GM19438 (cell line): ENCODE measurements at regions not wholly inside any gene's neighbourhood (a gene's known extent, or its start where the extent isn't known, plus 50 kb on each side); places are given as distances from the start of the nearest gene placed in this dataset.

Experiments used
- ATAC-seq: cut with Tn5 transposase; IDR thresholded peaks from one replicate; pipeline ENCODE4 v1.9.1; 2021; ENCODE audit warnings: low read depth; ENCODE audit not compliant: unreplicated experiment

DNA sequence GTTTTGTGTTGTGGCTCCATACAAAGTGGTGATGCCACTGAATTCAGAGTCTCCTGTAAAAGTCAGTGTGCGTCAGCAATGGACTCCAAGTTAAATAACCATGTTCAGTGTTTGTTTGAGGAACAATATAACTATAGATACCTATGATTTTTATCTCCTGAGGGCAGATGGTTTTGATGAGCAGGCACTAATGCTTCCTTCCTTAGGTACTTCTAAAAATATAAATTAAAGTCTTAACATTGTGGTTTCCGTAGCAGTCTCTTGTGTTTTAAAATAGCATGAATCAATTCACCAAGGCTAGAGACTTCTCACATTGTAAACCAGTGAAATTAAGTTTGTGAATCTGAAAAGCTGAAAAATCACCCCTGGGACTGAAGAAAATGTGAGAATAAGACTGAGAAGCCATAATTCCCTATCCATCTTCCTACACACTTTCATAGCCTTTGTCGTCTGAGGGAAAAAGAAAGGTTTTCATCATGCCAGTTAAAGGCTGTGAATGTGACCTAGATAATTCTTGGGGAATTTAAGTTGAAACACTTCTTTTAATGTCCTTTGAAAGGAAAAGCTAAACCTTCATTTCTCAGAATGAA lies 1502.9 kb downstream of the CDH11 start:
- ATAC-seq = no peak

DNA sequence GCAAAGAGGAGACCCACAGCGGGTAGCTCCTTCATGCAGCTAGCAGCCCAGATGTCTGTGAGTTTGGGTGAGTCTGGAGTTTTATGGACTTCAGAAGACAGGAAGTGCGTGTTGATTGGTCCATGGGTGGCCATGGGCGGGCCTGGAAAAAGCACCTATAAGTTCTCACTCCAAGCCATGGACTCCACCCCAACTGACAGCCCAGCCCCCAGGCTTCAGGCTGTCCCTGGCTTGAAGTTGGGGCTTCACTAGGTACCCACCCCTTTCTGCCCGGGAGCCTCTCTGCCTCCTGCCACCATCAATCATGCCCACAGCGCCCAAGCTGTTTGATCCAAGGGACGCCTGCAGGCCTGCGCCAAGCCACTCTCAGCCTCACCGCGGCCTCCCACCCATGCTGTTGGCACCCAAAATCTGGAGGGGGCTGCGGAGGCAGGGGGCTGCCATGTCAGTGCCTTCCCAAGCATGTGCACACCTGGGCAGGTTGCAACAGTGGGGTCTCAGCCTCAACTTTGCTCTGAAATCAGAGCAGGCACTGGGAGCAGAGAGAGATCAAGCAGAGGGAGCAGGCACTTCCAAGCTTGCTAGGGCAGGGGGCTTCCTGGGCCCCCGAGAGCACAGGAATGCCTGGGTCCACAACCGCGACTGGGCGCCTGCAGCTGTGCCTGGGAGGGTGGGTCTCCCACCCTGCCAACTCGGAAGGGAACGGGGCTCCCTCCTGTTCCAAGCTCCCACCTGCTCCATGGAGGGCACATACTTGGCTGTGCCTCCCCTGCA lies 1503.7 kb downstream of the CDH11 start:
- no peak for ATAC-seq

DNA sequence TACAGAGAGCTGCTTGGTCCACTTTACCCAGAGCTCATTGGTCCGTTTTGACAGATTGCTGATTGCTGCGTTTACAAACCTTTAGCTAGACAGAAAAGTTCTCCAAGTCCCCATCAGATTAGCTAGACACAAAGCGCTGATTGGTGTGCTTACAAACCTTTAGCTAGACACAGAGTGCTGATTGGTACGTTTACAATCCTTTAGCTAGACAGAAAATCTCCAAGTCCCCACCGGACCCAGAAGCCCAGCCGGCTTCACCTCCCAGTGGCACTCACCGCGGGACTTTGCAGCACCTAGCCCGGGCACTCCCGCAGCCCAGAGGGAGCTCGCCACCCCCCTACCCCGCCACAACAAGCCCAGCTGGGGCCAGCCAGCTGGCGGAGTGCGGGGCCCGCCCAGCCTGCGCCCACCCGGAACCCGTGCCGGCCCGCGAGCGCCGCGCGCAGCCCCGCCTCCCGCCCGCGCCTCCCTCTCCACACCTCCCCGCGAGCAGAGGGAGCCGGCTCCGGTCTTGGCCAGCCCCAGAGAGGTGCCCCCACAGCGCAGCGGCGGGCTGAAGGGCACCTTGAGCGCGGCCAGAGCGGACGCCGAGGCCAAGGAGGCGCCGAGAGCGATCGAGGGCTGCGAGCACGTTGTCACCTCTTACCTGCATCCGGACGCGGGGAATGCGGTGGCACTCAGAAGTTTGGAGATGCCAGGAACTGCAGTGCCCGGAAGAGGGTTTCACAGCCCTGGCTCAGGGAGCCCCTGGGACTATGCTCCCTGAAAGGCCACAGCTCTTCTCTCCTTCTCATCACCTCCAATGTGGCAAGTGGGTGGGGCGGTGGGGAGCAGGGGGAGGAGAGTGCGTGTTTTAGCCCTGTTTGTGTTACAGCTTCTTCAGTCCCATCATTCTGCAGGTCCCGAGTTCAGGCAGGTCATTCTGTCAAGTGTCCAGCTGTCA lies 1504.5 kb downstream of the CDH11 start:
- no peak for ATAC-seq

DNA sequence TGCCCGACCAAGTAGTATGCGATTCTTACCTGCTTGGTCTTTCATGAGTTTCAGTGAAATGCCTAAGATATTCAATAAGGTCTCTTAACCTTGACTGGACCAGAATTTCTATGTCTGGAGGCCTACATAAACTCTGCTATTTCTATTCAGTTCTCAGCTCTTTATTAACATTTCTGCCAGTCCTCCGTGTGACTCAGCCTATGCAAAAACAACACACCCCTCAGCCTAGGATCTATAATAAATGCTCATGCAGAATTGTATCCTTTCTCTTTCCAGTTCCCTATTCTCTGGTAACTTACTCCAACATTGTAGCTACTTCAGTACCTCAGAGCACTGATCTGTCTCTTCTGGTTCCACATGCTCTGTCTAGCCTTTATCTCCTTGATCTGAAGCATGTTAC lies 1507.4 kb downstream of the CDH11 start:
- no peak for ATAC-seq

DNA sequence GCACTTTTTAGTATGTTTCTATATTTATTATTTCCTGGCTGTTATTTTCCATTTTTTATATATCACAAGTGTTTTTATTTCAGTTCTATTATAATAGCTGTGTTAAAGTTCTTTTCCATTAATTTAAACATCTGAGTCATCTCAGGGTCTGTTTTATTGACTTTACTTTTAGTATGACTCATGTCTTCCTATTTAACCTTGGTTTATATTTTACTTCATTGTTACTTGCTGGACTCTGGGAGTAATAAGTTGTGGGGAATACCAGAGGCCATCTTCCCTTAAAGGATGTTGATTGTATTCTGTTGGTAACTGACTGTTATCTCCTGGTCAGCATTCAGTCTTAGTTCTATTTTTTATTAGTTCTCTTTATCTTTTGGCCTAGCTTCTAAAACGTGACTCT lies 1508.2 kb downstream of the CDH11 start:
- no peak for ATAC-seq

DNA sequence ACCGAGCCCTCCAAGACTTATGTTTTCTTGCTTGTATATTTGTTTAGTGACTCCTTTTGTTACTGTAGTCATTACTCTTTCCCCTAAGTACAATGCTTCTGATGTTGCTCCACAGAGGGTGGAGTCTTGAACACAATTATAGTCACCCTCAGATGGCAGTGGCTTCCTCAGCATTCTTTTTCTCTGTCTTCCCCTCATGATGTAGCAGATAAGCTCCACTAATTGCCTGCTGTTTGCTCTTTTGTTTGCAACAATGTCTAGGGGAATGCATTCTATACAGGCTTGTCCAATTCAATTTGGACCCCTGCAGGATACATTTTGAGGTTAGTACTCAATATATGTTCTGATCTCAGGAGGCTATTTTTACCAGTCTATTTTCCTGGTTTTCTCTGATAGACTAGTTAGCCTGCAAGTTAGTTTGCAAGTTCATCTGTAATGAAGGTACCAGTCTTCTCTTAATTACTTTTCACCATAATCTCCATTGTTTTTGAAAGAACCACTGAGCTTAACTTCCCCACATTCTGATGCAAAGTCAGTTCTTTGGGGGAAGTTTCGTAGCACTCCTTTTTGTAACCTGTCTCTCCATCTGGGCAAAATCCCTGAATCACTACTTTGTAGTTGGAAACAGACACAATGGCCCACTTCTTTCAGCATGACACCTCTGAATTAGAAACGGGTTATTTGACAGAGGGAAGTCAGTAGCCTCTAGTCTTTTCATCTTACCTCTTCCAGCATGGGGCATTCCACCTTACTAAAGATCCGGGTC lies 1509.2 kb downstream of the CDH11 start:
- ATAC-seq = no peak

DNA sequence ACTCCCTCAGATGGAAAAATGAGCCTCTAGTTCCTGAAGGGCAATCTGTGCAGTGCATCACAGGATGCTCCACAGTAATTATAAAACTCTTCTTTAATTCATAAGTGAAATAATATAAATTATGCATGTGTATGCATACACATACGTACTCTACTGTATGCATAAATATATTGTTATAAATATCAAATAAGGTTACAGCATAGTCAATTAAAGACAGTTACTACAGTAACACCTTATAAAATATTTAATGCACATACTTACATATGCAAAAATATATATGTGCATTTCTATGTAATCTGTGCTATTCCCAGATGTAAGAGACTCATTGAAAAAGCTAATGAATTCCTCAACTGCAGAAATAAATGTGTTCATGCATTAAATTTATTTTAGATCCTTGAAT lies 1515.1 kb downstream of the CDH11 start:
- no peak for ATAC-seq

DNA sequence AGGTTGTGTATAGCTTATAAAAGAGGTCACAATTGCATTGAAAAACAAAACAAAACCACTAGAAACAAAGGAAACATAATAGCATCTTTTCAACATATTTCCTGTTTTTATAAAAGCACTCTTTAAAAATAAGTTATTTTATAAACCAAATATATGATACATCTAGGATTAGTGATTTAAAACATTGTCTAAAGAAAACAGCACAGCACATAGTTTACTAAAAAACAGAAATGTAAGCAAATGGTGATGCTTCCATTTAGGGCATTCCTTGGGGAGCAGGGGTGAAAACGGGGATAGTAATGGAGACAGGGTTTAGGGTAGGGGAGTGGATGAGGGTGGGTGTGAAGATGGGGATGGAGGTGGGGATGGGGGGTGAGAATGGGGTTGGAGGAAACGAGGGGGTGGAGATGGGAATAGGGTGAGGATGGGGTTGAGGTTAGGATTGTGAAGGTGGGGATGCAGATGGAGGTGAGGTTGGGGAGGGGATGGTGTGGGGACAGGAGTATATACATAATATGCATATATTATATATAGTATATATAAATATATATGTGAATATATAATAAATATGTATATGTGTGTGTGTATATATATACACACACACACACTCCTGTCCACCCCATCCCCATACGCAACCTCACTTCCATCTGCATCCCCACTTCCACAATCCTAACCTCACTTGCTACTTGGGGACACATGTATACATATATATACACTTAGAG lies 1519.5 kb downstream of the CDH11 start:
- ATAC-seq = no peak

DNA sequence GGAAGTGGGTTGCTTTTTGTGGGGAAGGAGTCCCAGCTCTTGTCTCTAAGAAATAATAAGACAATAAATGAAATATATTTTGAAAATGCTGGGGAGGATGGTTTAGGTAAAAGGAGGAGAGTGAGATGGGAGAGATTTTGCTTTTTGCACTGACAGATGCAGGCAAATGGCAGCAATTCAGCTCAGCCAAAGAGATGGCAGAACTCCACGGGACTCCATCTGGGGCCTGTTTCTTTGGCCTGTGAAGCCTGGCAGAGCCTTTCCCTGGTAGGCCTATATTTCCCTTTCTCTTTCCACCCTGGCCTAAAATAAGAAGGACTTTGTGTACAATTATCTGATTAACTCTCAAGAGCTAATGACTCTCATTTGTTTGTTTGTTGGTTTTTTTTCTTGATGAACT lies 1525.1 kb downstream of the CDH11 start:
- ATAC-seq = no peak

DNA sequence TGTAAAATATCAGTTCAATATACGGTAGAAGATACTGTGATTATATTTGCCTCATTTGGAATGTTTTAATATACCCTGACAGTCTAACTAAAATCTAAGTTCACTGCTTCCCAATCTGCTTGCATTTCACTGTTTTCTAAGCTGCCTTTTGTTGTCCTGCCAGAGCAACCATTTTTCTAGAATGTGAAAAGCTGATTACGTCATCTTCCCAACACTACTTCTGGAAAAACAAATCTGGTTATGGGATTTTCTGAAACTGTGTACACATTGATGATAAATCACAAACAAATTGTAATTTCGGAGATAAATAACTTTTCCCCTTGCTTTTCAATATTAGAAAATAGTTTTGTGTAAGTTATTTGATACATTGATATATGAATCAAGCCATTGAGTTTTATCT lies 1529.0 kb downstream of the CDH11 start:
- ATAC-seq = no peak

DNA sequence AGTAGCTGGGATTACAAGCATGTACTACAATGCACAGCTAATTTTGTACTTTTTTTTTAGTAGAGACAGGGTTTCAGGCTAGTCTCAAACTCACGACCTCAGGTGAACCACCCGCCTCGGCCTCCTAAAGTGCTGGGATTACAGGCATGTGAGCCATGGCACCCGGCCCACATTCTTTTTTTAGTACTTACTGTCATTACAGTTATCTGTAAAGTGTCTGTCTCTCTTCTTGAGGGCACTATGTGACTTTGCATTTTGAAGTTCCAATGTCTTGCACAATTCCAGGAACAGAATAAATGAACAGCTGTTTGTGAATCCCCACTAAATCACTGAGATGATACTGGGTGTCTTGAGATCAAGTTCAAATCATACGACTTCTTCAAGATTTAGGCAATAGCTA lies 1540.3 kb downstream of the CDH11 start:
- no peak for ATAC-seq

DNA sequence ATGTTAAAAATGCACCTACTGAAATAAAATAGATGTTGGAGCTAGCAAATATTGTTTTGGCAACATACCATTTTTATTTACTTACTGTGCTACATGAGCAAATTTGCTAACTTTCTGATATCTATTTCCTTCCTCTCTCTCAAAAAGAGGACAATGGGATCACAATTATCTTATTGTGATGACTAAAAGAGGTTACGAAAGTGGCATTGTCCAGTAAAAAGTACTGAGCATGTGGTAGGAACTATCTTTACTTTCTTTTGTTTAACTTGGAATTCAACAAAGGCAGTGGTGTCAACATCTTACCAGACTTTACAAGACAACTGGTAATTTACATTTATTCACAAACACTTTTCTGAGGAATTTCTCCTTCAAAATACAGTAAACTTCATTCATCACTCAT lies 1542.6 kb upstream of the CDH8 start:
- no peak for ATAC-seq

DNA sequence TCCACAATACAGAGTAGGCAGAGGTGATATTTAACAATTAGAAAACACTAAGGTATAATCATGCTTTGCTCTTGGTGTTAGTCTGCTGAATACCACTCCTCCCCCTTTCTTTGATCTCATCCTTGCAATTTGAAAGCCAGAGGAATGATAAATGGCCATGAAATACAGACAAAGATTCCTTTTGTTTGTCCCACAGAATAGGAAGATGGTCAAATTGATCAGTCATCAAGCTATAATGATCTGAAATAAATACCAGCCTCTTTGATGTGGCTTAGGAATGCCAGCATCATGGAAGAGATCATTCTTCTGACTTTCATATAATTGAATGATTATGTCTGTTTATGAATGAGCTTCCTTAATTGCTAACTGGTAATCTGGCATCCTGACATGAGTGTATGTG lies 1541.7 kb upstream of the CDH8 start:
- no peak for ATAC-seq

DNA sequence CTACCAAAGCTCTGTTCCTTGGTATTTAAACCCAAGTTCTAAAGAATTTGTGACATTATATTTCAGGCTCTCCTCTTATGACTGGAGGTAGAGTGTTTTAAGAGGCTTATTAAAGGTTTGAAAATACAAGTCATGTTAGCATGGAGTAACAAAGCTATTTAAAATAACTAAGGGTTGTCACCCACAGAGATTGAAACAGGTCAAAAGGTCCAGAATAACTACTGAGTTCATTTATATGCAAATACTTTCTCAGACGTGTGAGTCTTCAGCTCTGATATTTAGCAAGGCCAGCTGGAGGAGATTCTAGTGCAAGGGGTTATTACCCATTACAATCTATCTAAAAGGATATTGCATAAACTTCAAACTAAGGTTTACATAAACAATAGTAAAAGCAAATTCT lies 1538.8 kb upstream of the CDH8 start:
- no peak for ATAC-seq

DNA sequence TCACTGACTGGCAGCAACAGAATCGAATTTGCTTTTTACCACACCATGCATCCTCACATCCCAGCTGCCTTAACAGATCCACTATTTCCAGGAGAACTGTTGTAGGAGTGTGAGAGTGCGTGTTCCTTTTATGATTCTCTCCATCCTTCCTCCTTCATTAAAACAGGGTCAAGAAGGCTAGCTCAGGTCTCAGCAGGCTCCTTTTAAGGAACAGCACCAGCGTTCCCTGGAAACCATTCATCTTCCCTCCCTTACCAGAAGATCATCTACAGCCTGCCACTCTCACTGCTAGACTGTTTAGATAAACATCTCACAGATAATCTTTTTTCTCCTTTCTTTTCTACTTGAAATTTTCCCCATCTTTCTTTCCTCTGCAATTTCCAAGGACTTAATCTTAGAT lies 1531.9 kb upstream of the CDH8 start:
- ATAC-seq = no peak

DNA sequence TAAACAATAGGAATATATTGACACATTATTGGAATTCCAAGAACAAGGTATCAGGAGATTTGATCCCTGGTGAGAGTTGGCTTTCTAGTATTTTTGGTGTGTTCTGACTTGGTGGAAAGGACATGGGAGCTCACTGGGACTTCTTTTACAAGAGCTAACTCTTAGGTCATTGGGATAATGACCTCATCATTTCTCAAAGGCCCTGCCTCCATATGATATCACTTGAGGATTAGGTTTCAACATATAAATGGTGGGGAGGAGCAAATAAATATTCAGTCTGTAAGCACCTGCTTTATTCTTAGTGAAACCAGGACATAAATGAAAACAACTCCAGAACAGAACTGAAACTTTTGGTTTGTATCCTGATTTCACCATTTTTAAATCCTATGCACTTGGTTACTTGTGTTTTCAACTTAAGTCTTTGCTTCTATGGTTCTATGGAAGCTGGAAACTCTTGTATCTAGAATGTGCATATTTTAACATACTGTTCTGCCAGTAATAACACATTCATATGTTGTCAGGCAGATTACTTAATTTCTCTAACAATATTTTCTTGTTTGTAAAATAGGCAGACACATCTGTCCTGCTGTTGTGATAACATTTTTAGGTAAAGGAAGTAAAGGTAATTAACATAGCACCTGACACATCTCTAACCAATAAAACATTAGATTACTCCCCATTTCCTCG lies 1527.7 kb upstream of the CDH8 start:
- no peak for ATAC-seq

DNA sequence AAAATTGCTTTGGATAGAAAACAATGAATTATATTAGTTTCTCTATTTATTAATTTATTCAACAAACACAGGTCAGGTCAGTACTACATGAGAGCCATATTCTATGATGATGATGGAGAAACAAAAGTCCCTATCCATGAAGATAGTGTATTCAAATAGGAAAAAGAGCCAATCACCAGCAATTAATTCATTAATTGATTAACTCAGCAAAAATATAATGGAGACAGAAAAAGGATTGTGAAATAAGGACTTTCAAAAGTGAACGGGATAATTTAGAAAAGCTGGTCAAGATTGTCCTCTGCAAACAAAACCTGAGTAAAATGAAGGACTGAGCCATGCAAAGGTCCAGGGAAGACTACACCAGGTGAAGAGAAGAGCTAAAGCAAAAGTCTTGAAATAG lies 1517.7 kb upstream of the CDH8 start:
- no peak for ATAC-seq

DNA sequence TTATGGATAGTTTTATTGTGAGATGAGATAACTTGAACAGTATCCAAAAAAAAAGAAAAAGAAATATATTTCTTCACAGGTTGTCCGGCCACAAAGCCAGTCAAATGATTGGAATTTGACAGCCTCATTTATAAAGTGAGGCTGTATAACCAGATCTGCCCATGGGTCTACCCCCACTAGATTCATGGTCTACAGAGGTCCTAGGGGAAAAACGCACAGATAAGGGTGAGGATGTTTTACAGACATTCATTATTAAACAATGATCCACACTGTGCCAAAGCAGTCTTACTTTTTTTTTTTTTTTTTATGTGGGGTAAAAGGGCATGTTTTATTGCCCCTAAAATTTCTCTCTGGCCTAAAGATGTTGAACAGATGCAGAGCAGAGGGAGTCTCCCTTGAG lies 1503.0 kb upstream of the CDH8 start:
- no peak for ATAC-seq

DNA sequence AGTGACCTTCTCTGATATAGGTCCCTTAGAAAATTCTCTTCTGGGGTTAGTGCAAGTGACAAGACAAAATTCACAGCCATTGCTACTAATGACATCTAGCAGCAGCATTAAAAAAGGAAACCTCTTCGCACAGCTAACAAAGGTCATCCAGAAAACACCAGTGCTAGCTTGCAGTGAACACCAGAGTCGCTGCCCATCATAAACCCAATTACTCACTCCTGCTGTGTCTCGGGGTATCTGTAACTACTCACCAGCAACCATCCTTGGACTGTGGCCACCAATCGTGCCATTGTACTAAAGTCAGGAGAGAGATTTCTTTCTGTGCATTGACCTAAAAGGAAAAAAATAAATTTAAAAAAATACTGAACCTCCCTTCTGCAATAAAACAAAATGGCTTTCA lies 1494.7 kb upstream of the CDH8 start:
- ATAC-seq = no peak

DNA sequence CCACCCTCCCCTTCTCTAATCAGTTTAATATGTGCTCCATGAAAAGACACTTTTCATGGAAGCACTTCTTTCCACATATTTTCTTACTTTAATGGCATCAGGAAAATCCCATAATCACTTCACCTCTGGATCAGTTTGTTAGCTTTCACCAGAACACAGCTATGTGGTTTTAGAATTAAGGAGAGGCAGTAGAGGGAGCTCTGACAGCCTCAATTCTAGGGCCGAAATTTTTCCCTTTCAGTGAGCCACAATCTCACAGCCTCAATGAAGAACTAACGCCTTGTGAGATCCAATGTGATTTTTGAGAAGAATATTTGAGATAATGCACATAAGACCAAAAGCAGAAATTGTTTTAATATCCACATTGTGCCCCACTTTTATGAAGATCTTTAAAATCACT lies 1494.0 kb upstream of the CDH8 start:
- ATAC-seq = no peak
